Loucy (cell line): ENCODE measurements at regions not wholly inside any gene's neighbourhood (a gene's known extent, or its start where the extent isn't known, plus 50 kb on each side); places are given as distances from the start of the nearest gene placed in this dataset.

Source experiments
- H2AFZ ChIP-seq: fragments of 200-600 bp; sonication (generic); 2 replicates; pipeline ENCODE4 v1.6.0; 2016; ENCODE audit warnings: antibody characterized with exemption, mild to moderate bottlenecking, low read length, moderate library complexity
- H3F3A ChIP-seq: fragments of 200-600 bp; 2 replicates; pipeline ENCODE4 v1.6.0; 2016; ENCODE audit warnings: antibody characterized with exemption, low read depth, mild to moderate bottlenecking
- H3K27me3 ChIP-seq: fragments of 200-600 bp; sonication (generic); 2 replicates; pipeline ENCODE4 v1.6.1; 2014; ENCODE audit warnings: low read length, mild to moderate bottlenecking; ENCODE audit not compliant: insufficient read depth, poor library complexity, severe bottlenecking
- H3K36me3 ChIP-seq: fragments of 200-600 bp; sonication (generic); 2 replicates; pipeline ENCODE4 v1.6.1; 2016; ENCODE audit warnings: low read length; ENCODE audit not compliant: insufficient read depth
- H3K4me1 ChIP-seq: fragments of 200-600 bp; sonication (generic); 2 replicates; pipeline ENCODE4 v1.5.1; 2014; ENCODE audit warnings: low read length, mild to moderate bottlenecking; ENCODE audit not compliant: insufficient read depth, poor library complexity, severe bottlenecking
- H3K4me2 ChIP-seq: fragments of 200-600 bp; sonication (generic); 2 replicates; pipeline ENCODE4 v1.6.0; 2014; ENCODE audit warnings: antibody characterized with exemption, low read length, low read depth, mild to moderate bottlenecking; ENCODE audit not compliant: poor library complexity, severe bottlenecking
- H3K4me3 ChIP-seq: fragments of 200-600 bp; sonication (generic); 2 replicates; pipeline ENCODE4 v1.5.1; 2014; ENCODE audit warnings: low read length, mild to moderate bottlenecking, mixed read lengths; ENCODE audit not compliant: poor library complexity, severe bottlenecking
- H3K79me2 ChIP-seq: fragments of 200-600 bp; sonication (generic); 2 replicates; pipeline ENCODE4 v1.6.1; 2014; ENCODE audit warnings: low read length; ENCODE audit not compliant: insufficient read depth
- H3K9ac ChIP-seq: fragments of 200-600 bp; sonication (generic); 2 replicates; pipeline ENCODE4 v1.6.0; 2014; ENCODE audit warnings: mild to moderate bottlenecking, low read depth, low read length, moderate library complexity; ENCODE audit not compliant: poor library complexity, severe bottlenecking
- H3K9me2 ChIP-seq: fragments of 200-600 bp; sonication (generic); replicated peaks from 2 replicates; pipeline ENCODE4 v1.6.1; 2016; ENCODE audit warnings: low read depth, low read length, mixed read lengths
- H3K9me3 ChIP-seq: fragments of 200-600 bp; sonication (generic); 2 replicates; pipeline ENCODE4 v1.6.1; 2014; ENCODE audit warnings: mild to moderate bottlenecking, antibody characterized with exemption, low read length, low read depth; ENCODE audit not compliant: insufficient read depth
- H4K20me1 ChIP-seq: fragments of 200-600 bp; sonication (generic); 2 replicates; pipeline ENCODE4 v1.6.0; 2014; ENCODE audit warnings: antibody characterized with exemption, low read length, mild to moderate bottlenecking; ENCODE audit not compliant: insufficient read depth, poor library complexity, severe bottlenecking
- EZH2phosphoT487 ChIP-seq: fragments of 200-600 bp; IDR thresholded peaks from 2 replicates; pipeline ENCODE4 v1.6.1; 2018; ENCODE audit warnings: antibody characterized with exemption, mild to moderate bottlenecking, moderate library complexity, borderline replicate concordance
- TF ChIP-seq, protein P1 (sequence below): fragments of 200-600 bp; sonication (generic); conservative IDR thresholded peaks from 2 replicates; pipeline ENCODE4 v1.5.1; 2014; ENCODE audit warnings: mild to moderate bottlenecking, antibody characterized with exemption, low read length

- no peak overlapping the region for H2AFZ ChIP-seq
Observed at GRCh38 chr2:157127249-157128012, 130.1 kb upstream of the GALNT5 start.

DNA sequence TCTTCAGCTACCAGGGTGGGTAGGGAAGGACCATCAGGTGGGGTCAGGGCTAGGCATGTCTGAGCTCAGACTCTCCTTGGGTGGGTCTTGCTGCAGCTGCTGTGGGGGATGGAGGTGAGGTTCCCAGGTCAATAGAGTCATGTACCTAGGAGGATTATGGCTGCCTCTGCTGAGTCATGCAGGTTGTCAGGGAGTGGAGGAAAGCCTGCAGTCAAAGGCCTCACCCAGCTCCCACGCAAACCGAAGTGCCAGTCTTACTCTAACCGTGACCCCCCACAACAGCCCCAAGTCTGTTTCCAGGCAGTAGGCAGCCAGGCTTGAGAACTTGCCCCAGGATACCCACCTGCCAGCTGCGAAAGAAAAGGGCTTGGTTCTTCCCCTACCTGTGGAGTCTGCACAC is 113.6 kb upstream of the GALNT5 start:
- no peaks in the 10 kb centered on the region for H3K4me1 ChIP-seq
- H3K4me2 ChIP-seq: no peak overlapping the region
- H3K9ac ChIP-seq: no peak overlapping the region
- no peaks in the 10 kb centered on the region for H3F3A ChIP-seq
- TF ChIP-seq EZH2phosphoT487: no peak
- TF ChIP-seq, protein P1, sequence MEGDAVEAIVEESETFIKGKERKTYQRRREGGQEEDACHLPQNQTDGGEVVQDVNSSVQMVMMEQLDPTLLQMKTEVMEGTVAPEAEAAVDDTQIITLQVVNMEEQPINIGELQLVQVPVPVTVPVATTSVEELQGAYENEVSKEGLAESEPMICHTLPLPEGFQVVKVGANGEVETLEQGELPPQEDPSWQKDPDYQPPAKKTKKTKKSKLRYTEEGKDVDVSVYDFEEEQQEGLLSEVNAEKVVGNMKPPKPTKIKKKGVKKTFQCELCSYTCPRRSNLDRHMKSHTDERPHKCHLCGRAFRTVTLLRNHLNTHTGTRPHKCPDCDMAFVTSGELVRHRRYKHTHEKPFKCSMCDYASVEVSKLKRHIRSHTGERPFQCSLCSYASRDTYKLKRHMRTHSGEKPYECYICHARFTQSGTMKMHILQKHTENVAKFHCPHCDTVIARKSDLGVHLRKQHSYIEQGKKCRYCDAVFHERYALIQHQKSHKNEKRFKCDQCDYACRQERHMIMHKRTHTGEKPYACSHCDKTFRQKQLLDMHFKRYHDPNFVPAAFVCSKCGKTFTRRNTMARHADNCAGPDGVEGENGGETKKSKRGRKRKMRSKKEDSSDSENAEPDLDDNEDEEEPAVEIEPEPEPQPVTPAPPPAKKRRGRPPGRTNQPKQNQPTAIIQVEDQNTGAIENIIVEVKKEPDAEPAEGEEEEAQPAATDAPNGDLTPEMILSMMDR: no peak
- no peak overlapping the region for H2AFZ ChIP-seq
- H3K36me3 ChIP-seq: no peaks in the 10 kb centered on the region
- no peaks in the 10 kb centered on the region for H3K27me3 ChIP-seq
- H3K4me3 ChIP-seq: no peak overlapping the region
- no peaks in the 10 kb centered on the region for H3K9me3 ChIP-seq
- no peaks in the 10 kb centered on the region for H3K79me2 ChIP-seq
- H3K9me2 ChIP-seq: no peaks in the 10 kb centered on the region
- no peaks in the 10 kb centered on the region for H4K20me1 ChIP-seq

More at GRCh38 chr2:157127249-157128012, 130.1 kb upstream of the GALNT5 start:
- no peak overlapping the region for H3K4me2 ChIP-seq
- no peaks in the 10 kb centered on the region for H3K79me2 ChIP-seq
- H3K36me3 ChIP-seq: no peaks in the 10 kb centered on the region
- no peaks in the 10 kb centered on the region for H3K27me3 ChIP-seq
- no peaks in the 10 kb centered on the region for H3K4me1 ChIP-seq
- H4K20me1 ChIP-seq: no peaks in the 10 kb centered on the region
- no peaks in the 10 kb centered on the region for H3K9me3 ChIP-seq
- H3K4me3 ChIP-seq: no peak overlapping the region
- no peaks in the 10 kb centered on the region for H3F3A ChIP-seq
- TF ChIP-seq, protein P1: no peak
- TF ChIP-seq EZH2phosphoT487: no peak
- no peak overlapping the region for H3K9ac ChIP-seq
- H3K9me2 ChIP-seq: no peaks in the 10 kb centered on the region

DNA sequence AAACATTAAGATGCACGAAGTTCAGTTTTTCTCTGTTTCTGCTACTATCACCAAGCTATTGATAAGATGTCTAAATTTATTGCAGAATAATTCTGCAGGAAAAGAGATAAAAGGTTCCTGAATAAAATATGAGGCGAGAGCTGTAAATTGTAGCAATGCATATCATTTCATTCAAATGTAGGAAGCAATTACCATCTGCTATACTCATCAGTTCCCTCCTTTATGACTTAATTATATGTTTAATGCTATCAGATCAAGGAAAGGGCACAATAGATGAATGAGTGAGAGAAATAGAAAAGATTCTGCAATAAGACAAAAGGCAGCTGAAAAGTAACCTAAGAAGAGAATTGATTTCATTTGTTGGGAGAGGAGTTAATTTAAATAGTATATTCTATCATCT is 108.2 kb upstream of the GALNT5 start:
- H2AFZ ChIP-seq: no peak overlapping the region
- TF ChIP-seq, protein P1: no peak
- no peak for TF ChIP-seq EZH2phosphoT487
- H3K79me2 ChIP-seq: no peaks in the 10 kb centered on the region

More for the DNA sequence above, 108.2 kb upstream of the GALNT5 start:
- H3K9me2 ChIP-seq: no peaks in the 10 kb centered on the region
- no peak overlapping the region for H3K9ac ChIP-seq
- no peak overlapping the region for H3K4me3 ChIP-seq
- H3K4me1 ChIP-seq: no peaks in the 10 kb centered on the region
- H4K20me1 ChIP-seq: no peaks in the 10 kb centered on the region
- no peaks in the 10 kb centered on the region for H3K9me3 ChIP-seq
- H3K36me3 ChIP-seq: no peaks in the 10 kb centered on the region
- no peak overlapping the region for H3K4me2 ChIP-seq
- no peaks in the 10 kb centered on the region for H3K27me3 ChIP-seq
- H3F3A ChIP-seq: no peaks in the 10 kb centered on the region
